ENCODE measurements at regions not wholly inside any gene's neighbourhood (a gene's known extent, or its start where the extent isn't known, plus 50 kb on each side); places are given as distances from the start of the nearest gene placed in this dataset.

GRCh38 chr12:131525795-131526508 is 184.9 kb upstream of the SFSWAP start:
- TF ChIP-seq CTCF (IDR thresholded peaks at IDR 0.05; ENCODE audit: low read depth, low read length, missing control alignments), result no peak
- DNase-seq (ENCODE audit: extremely low read depth, low read depth), result no peak
- H3K4me3 ChIP-seq (replicated peaks; ENCODE audit: low read depth, low read length), result no peak overlapping the region

- TF ChIP-seq CTCF (IDR thresholded peaks at IDR 0.05; ENCODE audit: low read depth, low read length, missing control alignments), result no peak
- no peak overlapping the region for H3K4me3 ChIP-seq (replicated peaks; ENCODE audit: low read depth, low read length)
- no peak for DNase-seq (ENCODE audit: extremely low read depth, low read depth)
These were observed 183.8 kb upstream of the SFSWAP start for GRCh38 chr12:131527092-131527491.

GRCh38 chr12:131527736-131528135 is 183.2 kb upstream of the SFSWAP start:
- DNase-seq (ENCODE audit: extremely low read depth, low read depth), result no peak
- no peak overlapping the region for H3K4me3 ChIP-seq (replicated peaks; ENCODE audit: low read depth, low read length)
- no peak for TF ChIP-seq CTCF (IDR thresholded peaks at IDR 0.05; ENCODE audit: low read depth, low read length, missing control alignments)

GRCh38 chr12:131528144-131528543 is 182.7 kb upstream of the SFSWAP start:
- no peak for TF ChIP-seq CTCF (IDR thresholded peaks at IDR 0.05; ENCODE audit: low read depth, low read length, missing control alignments)
- DNase-seq (ENCODE audit: extremely low read depth, low read depth), result no peak
- no peak overlapping the region for H3K4me3 ChIP-seq (replicated peaks; ENCODE audit: low read depth, low read length)

GRCh38 chr12:131528667-131529066 is 182.2 kb upstream of the SFSWAP start:
- TF ChIP-seq CTCF (IDR thresholded peaks at IDR 0.05; ENCODE audit: low read depth, low read length, missing control alignments), result no peak
- no peak overlapping the region for H3K4me3 ChIP-seq (replicated peaks; ENCODE audit: low read depth, low read length)
- no peak for DNase-seq (ENCODE audit: extremely low read depth, low read depth)

GRCh38 chr12:131529196-131530040 is 181.5 kb upstream of the SFSWAP start:
- no peak for TF ChIP-seq CTCF (IDR thresholded peaks at IDR 0.05; ENCODE audit: low read depth, low read length, missing control alignments)
- H3K4me3 ChIP-seq (replicated peaks; ENCODE audit: low read depth, low read length), result no peak overlapping the region
- no peak for DNase-seq (ENCODE audit: extremely low read depth, low read depth)

All from HFF-Myc (cell line).